Inferior parietal cortex (tissue), 1 donor: ENCODE measurements at regions not wholly inside any gene's neighbourhood (a gene's known extent, or its start where the extent isn't known, plus 50 kb on each side); places are given as distances from the start of the nearest gene placed in this dataset.
A peak's percentile ranks its signal among the peaks of the same experiment; 100 is the strongest.

Source experiments
- DNase-seq: peaks from one replicate; pipeline ENCODE4 v3.0.0-alpha.2; 2016; ENCODE audit errors: extremely low spot score

DNA sequence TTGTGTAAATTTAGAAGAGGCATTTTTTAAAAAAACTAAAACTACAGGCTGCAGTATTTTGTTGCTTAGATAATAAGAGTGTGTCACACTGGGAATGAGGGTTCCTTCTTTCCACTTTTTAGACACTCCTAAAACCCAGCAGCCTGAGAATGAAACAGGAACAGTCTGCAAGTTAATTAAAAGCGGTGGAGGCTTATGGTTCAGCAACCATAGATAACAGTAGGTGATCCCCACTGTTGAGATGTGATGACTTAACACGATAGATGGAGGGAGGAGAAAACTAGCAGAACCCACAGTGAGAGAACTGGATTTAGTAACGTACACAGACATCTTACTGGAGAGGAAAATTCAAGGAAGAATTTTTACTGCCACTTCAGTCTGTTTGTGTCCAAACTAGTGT is 767.3 kb downstream of the C4orf33 start:
- no peak for DNase-seq

DNA sequence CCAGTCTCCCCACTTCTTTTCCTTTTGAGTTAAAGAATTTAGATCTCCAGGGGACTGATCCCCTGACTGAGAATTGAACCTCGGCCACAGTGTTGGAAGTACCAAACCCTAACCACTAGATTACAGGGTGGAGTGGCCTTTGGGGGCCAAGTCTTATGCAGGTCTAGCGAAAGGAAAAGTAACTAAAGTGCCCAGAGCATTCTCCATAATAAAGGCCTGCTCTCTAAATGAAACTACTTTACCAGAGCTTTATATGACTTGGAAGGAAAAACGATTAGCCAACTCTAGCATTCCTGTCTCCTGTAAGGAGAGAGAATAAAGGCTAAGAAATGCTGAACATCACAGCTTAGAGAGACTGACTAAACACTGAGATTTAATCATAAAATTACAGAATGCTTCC is 788.0 kb downstream of the C4orf33 start:
- DNase-seq = no peak

DNA sequence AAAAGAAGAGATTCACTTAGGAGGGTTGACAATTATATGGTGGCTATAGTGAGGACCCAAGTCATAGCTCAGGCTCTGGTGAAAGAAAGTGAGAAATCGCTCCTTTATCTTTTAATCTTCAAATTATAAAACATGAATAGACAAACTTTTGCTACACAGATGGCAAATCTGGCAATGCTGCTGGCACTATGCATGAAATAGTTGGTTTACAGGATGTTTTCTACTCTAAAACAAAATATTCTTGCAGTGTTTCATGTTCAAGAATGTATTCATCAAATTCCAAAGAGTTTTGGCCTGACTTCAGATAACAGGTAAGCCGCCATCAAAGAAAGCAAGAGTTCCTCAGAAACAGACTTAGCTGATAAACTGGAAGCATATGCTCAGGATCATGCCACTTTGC is 801.2 kb downstream of the C4orf33 start:
- DNase-seq = no peak

DNA sequence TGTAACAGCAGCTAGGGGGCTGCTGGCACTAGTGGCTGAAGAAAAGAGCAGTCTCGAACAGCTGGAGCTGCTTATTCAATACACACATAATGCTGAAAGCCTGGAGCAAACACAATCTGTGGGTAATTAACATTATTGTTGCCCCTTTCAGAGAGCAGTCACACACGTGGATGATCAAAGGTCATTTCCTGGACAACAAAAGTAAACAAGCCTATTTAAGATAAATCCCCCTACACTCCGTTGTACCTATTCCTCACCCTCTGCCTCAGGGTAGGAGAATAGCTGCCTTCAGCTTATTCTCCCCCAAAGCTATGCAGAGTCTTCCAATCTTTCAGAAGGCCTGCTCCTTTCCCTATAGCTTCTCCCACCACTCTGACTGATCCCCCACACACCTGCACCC is 803.9 kb downstream of the C4orf33 start:
- no peak for DNase-seq

DNA sequence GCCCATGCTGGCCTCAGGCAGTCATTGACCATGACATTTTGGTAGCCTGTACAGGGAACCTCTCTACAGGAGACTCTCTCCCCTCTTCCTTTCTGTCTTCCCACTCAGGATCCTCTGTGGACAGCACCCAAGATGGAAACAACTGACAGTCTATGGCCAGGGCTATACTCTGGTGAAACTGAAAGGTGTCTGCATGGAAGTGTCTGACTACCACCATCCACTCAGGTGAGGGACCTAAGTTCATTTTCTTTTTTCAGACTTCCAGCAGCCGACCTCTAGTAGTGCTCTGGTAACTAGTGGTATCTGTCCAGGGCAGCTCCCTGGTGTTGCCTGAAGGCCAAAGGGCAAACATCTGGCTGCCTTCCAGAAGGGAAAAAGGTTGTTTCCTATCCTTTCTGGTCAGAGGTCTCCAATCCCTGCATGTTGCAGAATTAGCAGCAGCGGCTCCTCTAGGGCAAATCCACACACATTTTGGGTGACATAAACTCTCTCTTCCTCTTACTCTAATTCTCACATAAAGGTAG is 804.5 kb downstream of the C4orf33 start:
- no peak for DNase-seq

DNA sequence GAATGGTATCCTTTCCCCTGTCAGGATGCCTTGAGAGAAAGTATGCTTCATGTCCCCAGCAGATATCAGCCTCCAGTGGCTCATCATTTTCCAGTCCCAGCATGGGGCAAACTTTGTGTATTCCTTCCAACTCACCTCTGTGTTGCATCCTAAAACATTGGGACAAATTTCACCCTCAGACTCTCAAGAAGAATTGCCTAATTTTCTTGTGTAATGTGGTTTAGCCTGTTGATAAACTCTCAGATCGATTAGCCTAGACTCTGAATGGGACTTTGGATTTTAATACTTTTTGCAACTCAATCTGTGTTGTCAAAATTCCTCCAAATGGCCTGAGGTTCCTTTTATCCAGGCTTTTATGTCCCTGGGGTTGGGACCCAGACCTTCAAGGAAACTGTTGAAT is 805.3 kb downstream of the C4orf33 start:
- DNase-seq = no peak

DNA sequence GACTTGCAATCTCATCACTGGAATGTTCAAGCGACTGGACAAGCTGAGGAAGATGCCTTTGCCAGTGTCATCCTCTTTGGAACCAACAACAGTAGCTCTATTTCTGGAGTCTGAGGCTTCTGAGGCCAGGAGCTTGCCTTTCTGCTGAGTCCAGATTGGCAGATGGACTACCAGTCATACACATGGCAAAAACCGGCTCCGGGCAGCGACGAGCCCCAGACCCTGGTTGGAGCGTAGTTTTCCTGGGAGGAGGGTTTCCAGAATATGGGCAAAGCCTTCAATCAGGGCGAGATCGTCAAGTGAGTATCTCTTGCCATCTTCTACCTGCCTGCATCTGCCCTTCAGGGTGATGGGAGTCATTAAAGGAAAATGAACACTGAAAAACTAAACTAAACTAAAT is 807.9 kb downstream of the C4orf33 start:
- DNase-seq = no peak

DNA sequence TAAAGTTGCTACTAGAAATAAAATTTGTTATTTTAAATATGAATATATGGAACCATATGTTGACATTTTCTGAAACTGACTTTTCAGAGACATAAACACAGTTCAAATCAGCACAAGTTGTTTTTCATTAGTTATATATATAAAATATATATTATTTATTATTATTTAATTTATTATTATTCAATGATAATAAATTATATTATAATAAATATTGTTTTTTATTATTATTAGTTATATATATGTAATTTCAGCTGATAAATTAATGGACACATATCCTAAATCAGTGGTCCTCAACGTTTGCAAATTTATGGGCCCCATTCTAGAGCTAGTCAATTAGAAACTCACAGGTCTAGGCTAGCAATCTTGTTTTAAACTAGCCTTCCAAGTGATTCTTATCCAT is 809.3 kb downstream of the C4orf33 start:
- DNase-seq = no peak

DNA sequence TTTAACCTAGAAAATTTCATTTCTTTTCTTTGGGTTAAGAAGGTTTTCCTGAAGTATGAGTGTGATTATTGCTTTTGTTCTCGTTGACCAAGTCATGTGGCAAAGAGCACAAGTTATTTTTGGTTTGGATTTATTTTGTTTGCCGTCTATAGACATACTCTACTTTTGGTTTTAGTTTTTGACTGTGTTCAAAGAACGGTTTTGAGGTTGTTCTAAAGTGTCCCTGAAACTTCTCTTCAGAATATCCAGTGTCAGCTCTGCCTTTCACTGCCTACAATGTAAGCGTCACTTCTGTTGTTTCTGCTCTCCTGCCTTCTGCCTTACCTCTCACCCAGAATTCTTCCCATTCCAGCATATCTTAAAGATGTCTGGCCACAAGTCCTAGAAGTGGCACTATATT is 812.2 kb downstream of the C4orf33 start:
- DNase-seq = no peak

DNA sequence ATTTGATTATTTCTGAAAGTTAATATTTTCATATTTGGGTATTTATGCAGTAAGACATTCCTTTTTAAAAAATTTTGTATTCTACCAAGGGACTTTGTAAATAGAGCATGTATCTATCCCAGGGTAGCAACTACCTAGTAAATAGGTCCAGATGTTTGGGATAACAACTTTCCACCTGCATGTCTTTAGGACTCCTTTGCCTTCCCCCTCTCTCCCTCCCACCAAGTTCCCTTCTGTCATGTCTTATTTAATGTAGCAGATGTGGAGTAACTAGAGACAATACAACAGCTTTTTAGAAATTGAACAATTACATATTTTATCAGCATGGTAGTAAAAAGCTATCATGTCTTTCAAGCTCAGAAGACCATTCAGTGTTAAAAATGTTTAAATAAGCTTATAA is 821.0 kb downstream of the C4orf33 start:
- no peak for DNase-seq

DNA sequence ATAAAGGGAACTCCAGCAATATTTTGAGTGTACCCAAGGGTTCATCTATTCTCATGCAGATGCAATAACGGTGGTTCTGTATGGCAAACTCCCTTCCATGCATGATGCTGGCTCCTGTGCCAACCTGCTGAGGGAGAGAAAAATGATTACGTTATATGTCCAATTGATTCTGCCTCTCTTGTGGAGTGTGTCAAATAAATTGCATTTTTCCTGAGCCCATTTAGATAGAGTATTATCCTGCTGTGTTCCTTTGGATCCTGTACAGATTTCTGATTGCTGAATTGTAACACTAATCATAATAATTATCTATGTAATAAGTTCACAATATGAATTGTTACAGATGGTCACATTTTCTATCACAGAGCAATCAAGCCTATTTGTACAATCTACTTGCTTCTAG is 821.7 kb downstream of the C4orf33 start:
- no peak for DNase-seq

DNA sequence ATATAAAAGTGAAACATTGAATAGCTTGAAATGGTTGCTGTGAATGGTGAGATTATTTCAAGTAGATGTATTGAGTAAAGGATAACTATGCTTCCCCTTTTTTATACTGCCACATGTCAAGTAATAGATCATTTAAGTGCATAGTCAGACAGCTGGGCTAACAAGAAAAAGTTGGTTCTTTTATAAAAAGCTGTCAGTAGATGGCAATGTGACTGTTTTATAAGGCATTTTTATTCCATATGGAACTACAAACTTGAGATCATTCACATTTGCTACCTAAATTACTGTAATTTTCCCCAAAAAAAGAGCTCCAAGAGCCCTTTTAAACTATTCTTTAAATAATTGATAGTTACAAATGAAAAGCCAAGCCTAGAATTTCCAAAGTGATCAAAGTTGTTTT is 831.0 kb downstream of the C4orf33 start:
- DNase-seq = peak; percentile 29

DNA sequence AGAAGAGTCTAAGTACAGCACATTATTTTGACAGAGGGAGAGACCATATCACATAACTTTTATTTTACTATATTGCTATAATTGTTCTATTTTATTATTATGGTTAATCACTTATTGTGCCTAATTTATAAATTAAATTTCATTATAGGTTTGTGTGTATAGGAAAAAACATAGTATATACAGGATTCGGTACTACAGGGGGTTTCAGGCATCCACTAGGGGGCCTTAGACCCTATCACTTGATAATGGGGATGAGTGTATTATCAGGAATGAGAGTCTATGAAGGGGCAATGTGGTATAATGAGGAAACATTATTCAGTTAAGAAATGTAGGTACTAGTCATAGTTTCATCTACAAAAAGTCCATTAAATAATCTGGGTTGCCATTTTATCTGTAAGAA is 833.1 kb downstream of the C4orf33 start:
- DNase-seq = no peak

DNA sequence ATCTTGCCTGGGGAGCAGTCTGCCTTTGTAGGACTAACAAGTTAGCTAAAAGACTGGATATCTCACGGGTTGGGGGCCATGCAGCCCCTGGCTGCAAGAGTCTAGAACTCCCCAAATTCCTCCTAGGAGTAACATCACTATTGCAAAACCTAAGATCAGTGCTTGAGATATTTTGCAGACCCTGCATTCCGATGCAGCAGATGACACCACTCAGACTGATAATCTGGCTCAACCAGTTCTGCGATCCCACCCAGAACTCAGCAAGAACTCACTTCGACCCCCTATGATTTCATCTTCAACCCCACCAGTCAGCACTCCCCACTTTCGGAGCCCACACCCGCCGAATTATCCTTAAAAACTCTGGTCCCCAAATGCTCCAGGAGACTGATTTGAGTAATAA is 834.0 kb downstream of the C4orf33 start:
- DNase-seq = no peak

DNA sequence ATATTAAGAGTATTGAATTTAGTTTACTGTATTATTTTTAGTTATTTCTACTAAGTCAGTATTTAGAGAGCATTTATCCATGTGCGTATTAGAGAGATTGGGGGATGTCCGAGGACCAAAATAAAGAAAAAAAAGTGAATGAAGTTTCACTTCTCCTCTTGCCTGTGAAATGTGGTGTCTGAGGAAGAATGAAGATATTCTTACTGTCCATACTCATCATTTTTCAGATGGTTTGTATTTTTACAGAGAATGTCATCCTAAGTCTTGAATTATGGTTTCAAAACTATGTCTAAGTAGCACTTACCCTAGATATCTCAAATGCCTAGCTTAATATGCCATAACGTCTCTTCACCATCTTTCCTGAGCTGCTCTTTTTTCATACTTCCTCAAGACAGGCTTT is 854.3 kb downstream of the C4orf33 start:
- DNase-seq = no peak

DNA sequence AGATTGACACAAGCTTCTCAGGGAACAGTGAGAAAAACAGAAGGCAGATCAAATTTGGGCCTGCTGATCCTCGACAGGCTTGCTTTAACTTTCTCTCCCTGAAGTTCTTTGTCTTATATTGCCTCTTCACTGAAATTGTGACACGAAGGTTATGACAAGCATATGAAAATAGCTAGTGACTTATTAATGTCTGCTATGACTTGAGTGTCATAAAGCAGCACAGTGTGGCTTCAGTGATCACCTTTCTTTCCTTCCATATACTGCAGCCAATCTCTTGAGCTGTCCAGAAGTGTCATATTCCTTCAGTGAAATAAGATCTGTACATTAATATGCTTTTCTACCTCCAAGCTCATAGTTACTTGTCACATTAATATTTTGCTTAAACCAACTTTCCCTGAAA is 870.2 kb downstream of the C4orf33 start:
- no peak for DNase-seq

DNA sequence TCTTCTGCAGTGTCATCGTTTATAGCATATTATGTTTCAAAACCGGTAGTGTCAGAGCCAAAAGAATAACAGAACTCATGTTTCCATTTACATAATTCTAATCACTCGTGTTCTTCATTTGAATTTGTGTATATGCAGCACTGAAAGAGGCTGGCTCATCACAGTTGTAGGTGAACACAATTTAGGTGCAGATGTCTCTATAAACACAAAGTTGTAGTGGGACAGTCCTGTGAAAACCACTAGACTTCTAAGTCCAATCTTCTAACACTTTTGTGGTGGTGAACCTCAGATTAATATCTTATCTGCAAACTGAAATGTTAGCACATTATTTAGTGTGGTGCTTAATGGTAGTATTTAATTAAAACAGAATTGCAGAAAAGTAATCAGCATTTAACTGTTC is 872.4 kb downstream of the C4orf33 start:
- DNase-seq = no peak

DNA sequence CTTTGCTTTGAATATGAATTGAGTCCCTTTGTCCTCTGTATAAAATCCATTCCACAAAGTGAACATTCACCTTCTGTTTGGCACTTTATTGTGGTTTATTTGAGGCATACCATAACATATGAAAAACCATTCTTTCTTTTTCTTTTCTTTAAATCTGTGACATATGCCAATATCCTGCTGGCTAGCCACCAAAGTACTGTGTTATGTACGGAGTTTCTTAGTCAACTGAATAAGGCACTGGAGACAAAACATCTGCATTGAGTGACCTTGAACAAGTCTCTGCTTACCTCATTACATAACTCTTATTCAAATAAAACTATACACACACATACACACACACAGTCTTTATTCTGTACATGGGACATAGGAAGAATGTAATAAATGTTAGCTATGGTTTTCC is 872.8 kb downstream of the C4orf33 start:
- no peak for DNase-seq

DNA sequence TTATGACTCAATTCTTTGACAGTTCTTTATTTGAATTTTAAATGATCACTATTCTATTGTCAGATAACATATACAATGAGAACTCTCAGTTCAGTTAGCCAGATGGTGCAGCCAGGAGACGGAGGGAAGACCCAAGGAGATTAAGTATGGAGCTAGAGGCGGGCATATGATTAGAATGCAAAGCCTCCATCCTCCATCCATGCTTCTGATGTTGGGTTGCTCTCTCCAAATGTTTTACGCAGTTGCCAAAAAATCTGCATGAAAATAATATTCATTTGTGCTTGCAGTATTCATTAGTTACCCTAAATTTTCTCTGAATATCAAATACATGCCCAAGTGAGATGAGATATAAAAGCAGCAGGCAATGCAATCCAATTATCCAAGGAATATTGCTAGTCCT is 874.8 kb downstream of the C4orf33 start:
- DNase-seq = no peak

DNA sequence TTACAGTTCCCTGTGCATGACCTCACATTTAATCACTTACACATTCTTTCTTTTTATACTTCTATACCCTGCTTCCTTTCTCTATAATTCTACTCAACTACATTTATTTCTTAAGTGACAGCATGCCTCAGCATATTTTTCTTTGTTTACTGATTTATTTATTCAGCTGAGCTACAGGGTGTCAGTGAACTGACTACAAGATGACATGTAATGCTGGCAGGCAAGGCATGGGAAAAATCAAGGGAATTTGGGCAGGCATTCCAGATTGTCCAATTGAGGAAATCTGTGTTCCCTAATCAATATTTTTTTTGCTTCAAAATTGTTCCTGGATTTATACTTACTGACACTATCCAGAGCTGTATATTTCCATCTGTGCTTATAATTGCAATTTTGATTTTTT is 875.5 kb downstream of the C4orf33 start:
- no peak for DNase-seq

DNA sequence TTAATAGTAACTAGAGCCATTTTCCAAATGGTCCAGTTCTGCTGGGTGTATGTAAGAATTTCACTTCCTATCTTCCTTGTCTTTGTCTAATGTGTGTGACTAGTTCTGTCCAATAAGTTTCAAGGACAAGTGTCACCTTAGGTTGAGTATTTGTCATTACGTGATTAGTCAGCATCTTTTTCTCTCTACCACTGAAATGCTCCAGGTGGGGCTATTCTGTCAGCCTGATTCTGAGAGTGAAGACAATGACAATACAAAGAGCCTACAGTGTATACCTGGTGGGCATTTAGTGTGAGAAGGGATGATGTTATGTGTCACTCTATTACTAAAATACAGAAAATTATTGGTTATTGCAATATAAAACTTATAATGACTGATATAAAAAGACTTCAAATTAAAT is 876.3 kb downstream of the C4orf33 start:
- no peak for DNase-seq

DNA sequence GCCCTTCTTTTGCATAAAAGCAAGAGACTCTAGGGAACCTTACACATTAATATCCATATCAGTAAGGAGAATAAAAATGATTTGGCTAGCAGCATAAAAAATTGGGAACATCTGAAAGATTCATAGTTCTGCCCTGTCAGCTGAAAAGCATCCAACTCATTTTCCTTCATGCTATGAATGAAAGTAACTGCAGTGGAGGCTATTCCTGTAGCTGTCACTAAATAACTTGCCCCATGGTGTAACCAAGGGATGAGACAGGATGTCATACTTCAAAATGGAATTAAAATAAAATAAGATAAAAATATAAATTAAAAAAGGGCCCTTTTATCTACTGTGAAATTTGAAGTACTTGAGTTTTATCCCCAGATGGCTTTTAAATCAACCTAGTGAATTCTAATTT is 878.8 kb downstream of the C4orf33 start:
- DNase-seq = no peak

DNA sequence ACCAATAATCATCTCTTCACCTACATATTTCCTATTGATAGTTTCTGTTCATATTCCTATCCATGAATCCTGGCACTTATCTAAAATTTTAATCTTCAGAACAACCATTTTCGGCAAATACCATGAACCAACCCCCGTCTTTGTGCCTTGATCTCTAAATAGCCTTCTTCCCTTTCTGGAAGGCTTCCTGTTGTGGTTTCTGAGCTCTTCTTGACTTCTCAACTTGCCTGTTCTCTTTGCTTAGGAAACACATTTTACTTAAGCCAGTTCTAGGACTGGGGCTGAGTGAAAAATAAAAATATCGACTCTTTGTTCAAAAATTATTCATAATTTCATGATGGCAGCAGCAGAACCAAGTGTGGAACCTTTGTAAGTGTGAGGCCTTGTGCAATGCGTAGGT is 882.4 kb downstream of the C4orf33 start:
- DNase-seq = no peak

DNA sequence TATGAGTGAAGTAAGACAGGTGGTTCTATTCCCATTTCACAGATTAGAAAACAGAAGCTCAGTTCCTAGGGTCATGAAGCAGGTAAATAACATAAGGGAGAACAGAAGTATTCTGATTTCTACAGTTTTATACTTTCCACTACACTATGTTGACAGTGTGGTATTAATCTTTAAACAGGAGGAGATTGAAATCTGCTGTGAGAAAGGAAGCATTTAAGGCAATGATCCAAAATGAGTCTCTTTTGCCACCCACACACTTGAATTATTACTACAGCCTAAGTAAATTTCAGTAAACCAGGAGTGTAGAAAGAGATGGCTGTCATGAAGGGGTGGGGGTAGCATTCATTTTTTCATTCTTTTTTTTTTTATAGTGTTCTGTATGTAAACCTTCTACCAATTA is 893.0 kb downstream of the C4orf33 start:
- DNase-seq = no peak

DNA sequence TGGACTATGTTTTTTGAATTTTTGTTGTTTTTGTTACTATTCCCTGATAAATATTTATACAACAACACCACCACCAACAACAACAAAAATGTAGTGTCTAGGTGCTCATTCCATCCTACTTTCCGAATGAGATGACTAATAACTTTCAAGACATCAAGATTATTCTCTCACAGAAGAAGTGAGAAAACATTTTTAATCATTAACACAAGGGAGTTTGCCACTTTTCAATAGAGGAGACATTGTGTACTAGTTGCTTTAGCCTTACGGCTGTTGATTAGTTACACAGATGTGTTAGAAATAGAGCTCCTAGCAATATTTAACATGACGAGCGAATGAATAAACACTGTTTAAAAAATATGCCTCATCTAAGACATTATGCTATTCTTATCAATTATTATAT is 898.8 kb downstream of the C4orf33 start:
- no peak for DNase-seq
